GM12864 (cell line): ENCODE measurements at regions not wholly inside any gene's neighbourhood (a gene's known extent, or its start where the extent isn't known, plus 50 kb on each side); places are given as distances from the start of the nearest gene placed in this dataset.

Source experiments
- DNase-seq: peaks from one replicate; pipeline ENCODE4 v3.0.0-alpha.2; 2011; ENCODE audit warnings: low read depth
- H3K4me3 ChIP-seq: 2 replicates; pipeline ENCODE4 v1.5.1; 2011; ENCODE audit warnings: mild to moderate bottlenecking, low read depth, low read length, control low read depth
- TF ChIP-seq, protein P1 (sequence below): IDR thresholded peaks from 2 replicates; pipeline ENCODE4 v1.5.1; 2011; ENCODE audit warnings: low read depth, mild to moderate bottlenecking, moderate library complexity, low read length, control low read depth, inconsistent platforms; ENCODE audit errors: missing control alignments

DNA sequence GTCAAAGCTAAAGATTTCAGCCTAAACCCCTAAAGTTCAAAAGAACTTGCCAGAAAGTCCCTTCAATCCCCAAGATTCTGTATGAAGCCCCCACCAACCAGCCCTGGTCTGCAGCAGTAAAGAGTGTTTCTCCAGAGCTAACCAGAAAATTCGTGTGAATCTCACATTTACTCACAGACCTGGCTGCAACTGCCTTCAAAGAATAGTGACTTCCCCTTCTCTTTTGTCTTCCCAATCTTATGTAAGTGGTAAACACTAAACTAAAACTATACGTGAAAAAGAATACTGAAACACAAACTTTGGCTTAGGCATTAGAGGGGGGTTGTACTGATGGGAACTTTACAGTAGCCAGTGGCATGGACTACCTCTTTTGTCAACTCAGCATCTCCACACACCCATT lies 50.6 kb upstream of the SETBP1 start:
- TF ChIP-seq, protein P1, sequence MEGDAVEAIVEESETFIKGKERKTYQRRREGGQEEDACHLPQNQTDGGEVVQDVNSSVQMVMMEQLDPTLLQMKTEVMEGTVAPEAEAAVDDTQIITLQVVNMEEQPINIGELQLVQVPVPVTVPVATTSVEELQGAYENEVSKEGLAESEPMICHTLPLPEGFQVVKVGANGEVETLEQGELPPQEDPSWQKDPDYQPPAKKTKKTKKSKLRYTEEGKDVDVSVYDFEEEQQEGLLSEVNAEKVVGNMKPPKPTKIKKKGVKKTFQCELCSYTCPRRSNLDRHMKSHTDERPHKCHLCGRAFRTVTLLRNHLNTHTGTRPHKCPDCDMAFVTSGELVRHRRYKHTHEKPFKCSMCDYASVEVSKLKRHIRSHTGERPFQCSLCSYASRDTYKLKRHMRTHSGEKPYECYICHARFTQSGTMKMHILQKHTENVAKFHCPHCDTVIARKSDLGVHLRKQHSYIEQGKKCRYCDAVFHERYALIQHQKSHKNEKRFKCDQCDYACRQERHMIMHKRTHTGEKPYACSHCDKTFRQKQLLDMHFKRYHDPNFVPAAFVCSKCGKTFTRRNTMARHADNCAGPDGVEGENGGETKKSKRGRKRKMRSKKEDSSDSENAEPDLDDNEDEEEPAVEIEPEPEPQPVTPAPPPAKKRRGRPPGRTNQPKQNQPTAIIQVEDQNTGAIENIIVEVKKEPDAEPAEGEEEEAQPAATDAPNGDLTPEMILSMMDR: no peak
- DNase-seq: no peak

More for the DNA sequence above, 50.6 kb upstream of the SETBP1 start:
- no peak overlapping the region for H3K4me3 ChIP-seq
